ENCODE measurements at regions not wholly inside any gene's neighbourhood (a gene's known extent, or its start where the extent isn't known, plus 50 kb on each side); places are given as distances from the start of the nearest gene placed in this dataset.

DNA sequence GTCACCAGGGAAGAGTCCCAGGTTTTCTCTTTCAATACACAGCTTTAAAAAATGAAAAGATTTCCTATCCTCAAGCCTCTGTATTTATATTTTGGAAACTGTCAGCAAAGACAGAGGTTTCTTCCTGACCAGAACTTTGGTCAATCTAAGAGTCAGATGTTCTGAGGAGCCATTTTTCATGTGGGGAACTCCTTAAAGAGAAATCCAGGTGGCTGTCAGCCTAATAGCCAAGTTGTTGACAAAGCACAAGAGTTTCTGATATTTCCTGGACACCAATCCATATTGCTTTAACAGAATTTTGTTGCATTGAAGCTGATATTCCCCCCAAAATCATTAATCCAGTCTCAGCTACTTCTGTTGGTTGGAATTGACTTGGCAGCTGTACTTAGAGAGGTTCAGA is 318.6 kb upstream of the NFIA start:
- no peaks in the 10 kb centered on the region for H3K4me1 Mint-ChIP-seq
- no peaks in the 10 kb centered on the region; the same call in 1 of the 2 replicates for H3K27me3 Mint-ChIP-seq (ENCODE audit: low read depth)
- Histone ChIP-seq H4K8ac (replicated peaks; ENCODE audit: insufficient read length, low read depth, low read length) (no peak overlapping the region), H4K20me1 (ENCODE audit: control insufficient read depth, insufficient read depth, insufficient read length) (no peaks in the 10 kb centered on the region), H3K9ac (ENCODE audit: extremely low read depth, insufficient read length, low read length) (no peak overlapping the region), H3K23me2 (ENCODE audit: insufficient read length, low read depth, low read length, poor library complexity, severe bottlenecking) (no peaks in the 10 kb centered on the region), H3K79me1 (ENCODE audit: insufficient read depth, low read depth, low read length, poor library complexity, severe bottlenecking) (no peaks in the 10 kb centered on the region), H2BK15ac (ENCODE audit: low read depth, low read length) (no peak overlapping the region), H3K27ac (ENCODE audit: insufficient read length, low read depth, low read length) (no peak overlapping the region), H3K23ac (ENCODE audit: insufficient read length, low read depth, low read length) (no peak overlapping the region), H3K14ac (ENCODE audit: insufficient read depth, low read length) (no peak overlapping the region), H2BK12ac (ENCODE audit: insufficient read length, low read depth, low read length) (no peak overlapping the region), H4K5ac (ENCODE audit: insufficient read length, low read depth, low read length) (no peak overlapping the region), H4K91ac (ENCODE audit: insufficient read length, low read depth, low read length) (no peak overlapping the region), H3K79me2 (ENCODE audit: insufficient read depth, low read length) (no peaks in the 10 kb centered on the region), H2AFZ (ENCODE audit: low read length) (no peak overlapping the region), H3K18ac (ENCODE audit: insufficient read length, low read depth, low read length) (no peak overlapping the region), H3K56ac (ENCODE audit: insufficient read length, low read depth, low read length) (no peak overlapping the region), H3K27me3 (ENCODE audit: insufficient read depth, low read length) (no peaks in the 10 kb centered on the region), H3K4me1 (ENCODE audit: insufficient read depth, low read length) (no peaks in the 10 kb centered on the region), H2BK120ac (ENCODE audit: low read depth, low read length, poor library complexity, severe bottlenecking) (no peak overlapping the region), H2BK20ac (ENCODE audit: low read depth, low read length, poor library complexity, severe bottlenecking) (no peak overlapping the region), H3K9me3 (ENCODE audit: control insufficient read depth, low read depth, low read length) (no peaks in the 10 kb centered on the region), H3T11ph (ENCODE audit: low read length) (no peak overlapping the region), H3K4me2 (ENCODE audit: insufficient read depth, insufficient read length, low read length) (no peak overlapping the region), H3K4ac (ENCODE audit: low read depth, low read length) (no peak overlapping the region), H2BK5ac (ENCODE audit: insufficient read length, low read length) (no peak overlapping the region), H2AK5ac (ENCODE audit: insufficient read length, low read length) (no peak overlapping the region)
- H3K9me3 Mint-ChIP-seq = no peaks in the 10 kb centered on the region; a peak in 1 of 5 replicates
- TF ChIP-seq CTCF (conservative IDR thresholded peaks at IDR 0.05) = no peak
- no peak overlapping the region for H3K27ac Mint-ChIP-seq
- no peak for DNase-seq
- no peak overlapping the region for H3K4me3 Mint-ChIP-seq
- no peaks in the 10 kb centered on the region for H3K36me3 Mint-ChIP-seq (ENCODE audit: insufficient read depth in 1 of 3, low read depth in 3 of 3)
